B cell (primary cell): ENCODE measurements at regions not wholly inside any gene's neighbourhood (a gene's known extent, or its start where the extent isn't known, plus 50 kb on each side); places are given as distances from the start of the nearest gene placed in this dataset.

Experiments used
- ATAC-seq: fragments of 200-7000 bp; cut with Tn5 transposase; one replicate; pipeline ENCODE4 v1.10.0; 2021; ENCODE audit warnings: low read depth, mild to moderate bottlenecking, moderate number of reproducible peaks, moderate library complexity
- CTCF ChIA-PET: fragments of 350-600 bp; sonication (Branson Sonifier 250); formaldehyde crosslinking; loops from one replicate; lab custom pipeline; 2021; ENCODE audit warnings: antibody characterized with exemption, inconsistent platforms; lab: Charles Lee
- POLR2A ChIA-PET: fragments of 350-600 bp; sonication (Branson Sonifier 250); formaldehyde crosslinking; loops from one replicate; lab custom pipeline; 2021; ENCODE audit warnings: antibody characterized with exemption; lab: Charles Lee
- DNase-seq: peaks from one replicate; pipeline ENCODE4 v3.0.0; 2013
- H2AFZ ChIP-seq: 2 replicates; pipeline ENCODE4 v1.6.1; 2012; ENCODE audit warnings: mild to moderate bottlenecking, low read depth, low read length; ENCODE audit not compliant: insufficient read depth, poor library complexity, severe bottlenecking
- H3K27ac ChIP-seq, 2 donors: 1 replicate in 1 of 2; 2 replicates in 1 of 2; pipeline ENCODE4 v1.5.1; 2012 to 2013; ENCODE audit warnings: low read length in 2 of 2, mild to moderate bottlenecking in 2 of 2, moderate library complexity in 1 of 2
- H3K27me3 ChIP-seq, 4 experiments: fragments of 200-600 bp in 1 of 4; sonication (generic) in 1 of 4; replicated peaks in 1 of 4; 1 replicate in 2 of 4; 2 replicates in 2 of 4; pipeline versions ENCODE4 v1.6.1 to v1.7.0; 2013 to 2016; ENCODE audit warnings: low read length in 3 of 4, mild to moderate bottlenecking in 2 of 4, mixed read lengths in 1 of 4, moderate library complexity in 1 of 4; ENCODE audit not compliant: insufficient read depth in 4 of 4, control insufficient read depth in 3 of 4; ENCODE audit errors: control extremely low read depth in 1 of 4
- H3K36me3 ChIP-seq, 2 experiments: replicated peaks in 1 of 2; 1 replicate in 1 of 2; 2 replicates in 1 of 2; pipeline versions ENCODE4 v1.6.1 to v1.7.1; 2013; ENCODE audit warnings: low read length in 1 of 2; ENCODE audit not compliant: insufficient read depth in 2 of 2, control insufficient read depth in 1 of 2; ENCODE audit errors: control extremely low read depth in 1 of 2, extremely low read depth in 1 of 2
- H3K4me1 ChIP-seq, 2 donors: fragments of 200-600 bp in 1 of 2; sonication (generic) in 1 of 2; 1 replicate in 1 of 2; 2 replicates in 1 of 2; pipeline versions ENCODE4 v1.5.1 to v1.6.1; 2013 to 2017; ENCODE audit warnings: low read length in 2 of 2; ENCODE audit not compliant: control insufficient read depth in 2 of 2, insufficient read depth in 2 of 2
- H3K4me2 ChIP-seq: replicated peaks from 2 replicates; pipeline ENCODE3; 2012; ENCODE audit warnings: mild to moderate bottlenecking, low read depth, low read length; ENCODE audit not compliant: poor library complexity, severe bottlenecking
- H3K4me3 ChIP-seq, 5 experiments: fragments of 200-600 bp in 1 of 5; sonication (generic) in 1 of 5; 1 replicate in 3 of 5; 2 replicates in 2 of 5; pipeline versions ENCODE4 v1.5.1 to v1.7.0; 2011 to 2016; ENCODE audit warnings: low read length in 4 of 5, mild to moderate bottlenecking in 4 of 5, low read depth in 2 of 5, control low read depth in 1 of 5, moderate library complexity in 1 of 5; ENCODE audit not compliant: insufficient read depth in 1 of 5; ENCODE audit errors: control extremely low read depth in 1 of 5, extremely low read depth in 1 of 5
- H3K79me2 ChIP-seq: fragments of 200-600 bp; sonication (generic); one replicate; pipeline ENCODE4 v1.6.0; 2016; ENCODE audit warnings: low read length; ENCODE audit not compliant: control insufficient read depth, insufficient read depth
- H3K9ac ChIP-seq: fragments of 200-600 bp; sonication (generic); 2 replicates; pipeline ENCODE4 v1.6.1; 2017; ENCODE audit warnings: mild to moderate bottlenecking, low read length, moderate library complexity
- H3K9me3 ChIP-seq, 3 donors: one replicate each; pipeline versions ENCODE4 v1.6.1 to v1.7.1; 2013; ENCODE audit warnings: low read length in 2 of 3; ENCODE audit not compliant: control insufficient read depth in 2 of 3, insufficient read depth in 1 of 3; ENCODE audit errors: control extremely low read depth in 1 of 3
- H4K20me1 ChIP-seq: 2 replicates; pipeline ENCODE4 v1.6.0; 2012; ENCODE audit warnings: mild to moderate bottlenecking, low read length; ENCODE audit not compliant: insufficient read depth, control insufficient read depth, poor library complexity, severe bottlenecking
- H3K27ac Mint-ChIP-seq: one replicate; pipeline ENCODE4 v1.8.0; 2021; ENCODE audit warnings: mixed read lengths
- H3K27me3 Mint-ChIP-seq: one replicate; pipeline ENCODE4 v1.8.0; 2021; ENCODE audit warnings: mixed read lengths
- H3K4me1 Mint-ChIP-seq: one replicate; pipeline ENCODE4 v1.8.0; 2021; ENCODE audit warnings: mixed read lengths
- H3K4me3 Mint-ChIP-seq: one replicate; pipeline ENCODE4 v1.8.0; 2021; ENCODE audit warnings: mixed read lengths
- H3K9me3 Mint-ChIP-seq: one replicate; pipeline ENCODE4 v1.8.0; 2022; ENCODE audit warnings: mixed read lengths; ENCODE audit not compliant: insufficient read depth
- EZH2 ChIP-seq: IDR thresholded peaks from 2 replicates; pipeline ENCODE4 v1.6.1; 2012; ENCODE audit warnings: borderline replicate concordance, low read depth, mild to moderate bottlenecking, moderate library complexity, low read length; ENCODE audit not compliant: insufficient read depth, poor library complexity, severe bottlenecking
- WGBS: methylation state at CpG from one replicate; pipeline ENCODE4 v1.1.5; 2013; ENCODE audit warnings: missing lambda C conversion rate; ENCODE audit not compliant: insufficient coverage; 5-methylcytosine and 5-hydroxymethylcytosine counted together
- intact Hi-C: fragments of 100-400 bp; cut with micrococcal nuclease; formaldehyde crosslinking; loops from one replicate; pipeline ENCODE4 v1.10.0; 2022
- TF ChIP-seq, protein P1 (sequence below): fragments of 200-600 bp; IDR thresholded peaks from one replicate; pipeline ENCODE4 v1.8.0; 2022; ENCODE audit warnings: antibody characterized with exemption, mild to moderate bottlenecking

- intact Hi-C loops = no loop called here
- TF ChIP-seq, protein P1, sequence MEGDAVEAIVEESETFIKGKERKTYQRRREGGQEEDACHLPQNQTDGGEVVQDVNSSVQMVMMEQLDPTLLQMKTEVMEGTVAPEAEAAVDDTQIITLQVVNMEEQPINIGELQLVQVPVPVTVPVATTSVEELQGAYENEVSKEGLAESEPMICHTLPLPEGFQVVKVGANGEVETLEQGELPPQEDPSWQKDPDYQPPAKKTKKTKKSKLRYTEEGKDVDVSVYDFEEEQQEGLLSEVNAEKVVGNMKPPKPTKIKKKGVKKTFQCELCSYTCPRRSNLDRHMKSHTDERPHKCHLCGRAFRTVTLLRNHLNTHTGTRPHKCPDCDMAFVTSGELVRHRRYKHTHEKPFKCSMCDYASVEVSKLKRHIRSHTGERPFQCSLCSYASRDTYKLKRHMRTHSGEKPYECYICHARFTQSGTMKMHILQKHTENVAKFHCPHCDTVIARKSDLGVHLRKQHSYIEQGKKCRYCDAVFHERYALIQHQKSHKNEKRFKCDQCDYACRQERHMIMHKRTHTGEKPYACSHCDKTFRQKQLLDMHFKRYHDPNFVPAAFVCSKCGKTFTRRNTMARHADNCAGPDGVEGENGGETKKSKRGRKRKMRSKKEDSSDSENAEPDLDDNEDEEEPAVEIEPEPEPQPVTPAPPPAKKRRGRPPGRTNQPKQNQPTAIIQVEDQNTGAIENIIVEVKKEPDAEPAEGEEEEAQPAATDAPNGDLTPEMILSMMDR = no peak
- TF ChIP-seq EZH2 = no peak
- no peak overlapping the region for H3K27ac ChIP-seq
- no peaks in the 10 kb centered on the region for H3K79me2 ChIP-seq
- H4K20me1 ChIP-seq = no peaks in the 10 kb centered on the region
- CTCF ChIA-PET = no interaction called here
- H3K9ac ChIP-seq = no peak overlapping the region
- no peak for DNase-seq
- H3K36me3 ChIP-seq = no peaks in the 10 kb centered on the region
- ATAC-seq = no peak
- Mint-ChIP-seq H3K9me3 (no peaks in the 10 kb centered on the region), H3K4me1 (no peaks in the 10 kb centered on the region), H3K27ac (no peak overlapping the region), H3K4me3 (no peak overlapping the region), H3K27me3 (peaks cover 20% of the 10 kb centered on the region)
- no peak overlapping the region for H2AFZ ChIP-seq
- H3K27me3 ChIP-seq = no peaks in the 10 kb centered on the region
- WGBS = 71% methylated on average over 6 of the region's 9 CpGs
- no peak overlapping the region for H3K4me2 ChIP-seq
- no peak overlapping the region for H3K4me3 ChIP-seq
- H3K4me1 ChIP-seq = no peaks in the 10 kb centered on the region
- H3K9me3 ChIP-seq = peaks cover 0 to 2% (median 0%) of the 10 kb centered on the region in 3 donors
- POLR2A ChIA-PET = no interaction called here
Measured at GRCh38 chr1:29519108-29519787, 282.9 kb downstream of the PTPRU start.

DNA sequence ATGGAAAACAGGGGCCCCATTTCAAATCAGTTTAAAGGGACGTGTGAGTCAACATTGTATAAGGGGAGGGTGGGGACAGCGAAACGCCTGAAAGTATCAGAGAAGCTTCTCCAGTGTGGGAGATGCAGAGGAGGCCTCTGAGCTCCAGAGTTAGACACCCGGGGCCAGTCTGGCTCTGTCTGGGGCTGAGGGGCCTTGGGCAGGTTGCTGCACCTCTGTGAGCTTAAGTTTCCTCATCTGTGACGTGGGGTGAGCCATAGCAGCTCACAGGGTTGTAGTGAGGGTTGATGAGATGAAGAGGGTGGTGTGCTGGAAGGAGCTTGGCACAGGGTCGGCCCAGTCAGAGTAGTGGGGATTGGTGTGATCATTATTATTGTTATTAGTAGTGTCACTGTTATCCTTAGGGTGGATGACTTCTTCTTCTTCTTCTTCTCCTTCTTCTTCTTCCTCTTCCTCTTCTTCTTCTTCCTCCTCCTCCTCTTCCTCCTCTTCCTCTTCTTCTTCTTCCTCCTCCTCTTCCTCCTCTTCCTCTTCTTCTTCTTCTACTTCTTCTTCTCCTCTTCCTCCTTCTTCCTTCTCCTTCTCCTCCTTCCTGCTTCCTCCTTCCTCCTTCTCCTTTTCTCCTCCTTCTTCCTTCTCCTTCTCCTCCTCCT, 282.0 kb downstream of the PTPRU start:
- H3K4me3 ChIP-seq = no peak overlapping the region
- no peak overlapping the region for H3K4me2 ChIP-seq
- Mint-ChIP-seq H3K27me3 (peaks cover 13% of the 10 kb centered on the region), H3K4me3 (no peak overlapping the region), H3K27ac (no peak overlapping the region), H3K4me1 (no peaks in the 10 kb centered on the region), H3K9me3 (no peaks in the 10 kb centered on the region)
- TF ChIP-seq EZH2 = no peak
- TF ChIP-seq, protein P1 = no peak
- ChIA-PET POLR2A (no interaction called here), CTCF (no interaction called here)
- peaks cover 0 to 5% (median 0%) of the 10 kb centered on the region in 3 donors for H3K9me3 ChIP-seq
- no peak for DNase-seq
- no peaks in the 10 kb centered on the region for H3K36me3 ChIP-seq
- 80% methylated on average over 5 of the region's 6 CpGs for WGBS
- no peak for ATAC-seq
- H3K4me1 ChIP-seq = no peaks in the 10 kb centered on the region
- intact Hi-C loops = no loop called here
- no peak overlapping the region for H2AFZ ChIP-seq
- no peaks in the 10 kb centered on the region for H4K20me1 ChIP-seq
- no peaks in the 10 kb centered on the region for H3K27me3 ChIP-seq
- no peaks in the 10 kb centered on the region for H3K79me2 ChIP-seq
- no peak overlapping the region for H3K27ac ChIP-seq
- H3K9ac ChIP-seq = no peak overlapping the region
